GM21529 (cell line): ENCODE measurements at regions not wholly inside any gene's neighbourhood (a gene's known extent, or its start where the extent isn't known, plus 50 kb on each side); places are given as distances from the start of the nearest gene placed in this dataset.
A peak's percentile ranks its signal among the peaks of the same experiment; 100 is the strongest.
"Not testable (repeated sequence)": the region's sequence is repeated elsewhere in the genome, so short reads cannot be mapped to it uniquely, and the experiment has no call there.

Source experiments
- ATAC-seq: cut with Tn5 transposase; IDR thresholded peaks from one replicate; pipeline ENCODE4 v1.9.1; 2021; ENCODE audit not compliant: unreplicated experiment

GRCh38 chr1:239976130-239976968, 115.3 kb upstream of the FMN2 start:
- ATAC-seq: peak; percentile 94

GRCh38 chr1:239977416-239977815, 114.3 kb upstream of the FMN2 start:
- no peak for ATAC-seq

GRCh38 chr1:239979456-239979855, 112.2 kb upstream of the FMN2 start:
- no peak for ATAC-seq

GRCh38 chr1:239982762-239983161, 108.9 kb upstream of the FMN2 start:
- no peak for ATAC-seq

GRCh38 chr1:239985044-239985443, 106.6 kb upstream of the FMN2 start:
- no peak for ATAC-seq

- no peak for ATAC-seq
These were observed 104.5 kb upstream of the FMN2 start for GRCh38 chr1:239987103-239987745.

GRCh38 chr1:239989990-239990389, 101.7 kb upstream of the FMN2 start:
- no peak for ATAC-seq

- ATAC-seq: not testable (repeated sequence)
These were observed 99.1 kb upstream of the FMN2 start for GRCh38 chr1:239992566-239992965.

- ATAC-seq: no peak
These were observed 98.3 kb upstream of the FMN2 start for GRCh38 chr1:239993366-239993765.

- ATAC-seq: no peak
These were observed 96.4 kb upstream of the FMN2 start for GRCh38 chr1:239995281-239995680.

GRCh38 chr1:239997160-239997514, 94.5 kb upstream of the FMN2 start:
- no peak for ATAC-seq

- no peak for ATAC-seq
These were observed 94.0 kb upstream of the FMN2 start for GRCh38 chr1:239997515-239998311.

GRCh38 chr1:239998312-239998649, 93.4 kb upstream of the FMN2 start:
- ATAC-seq: no peak

GRCh38 chr1:239999170-239999569, 92.5 kb upstream of the FMN2 start:
- no peak for ATAC-seq

- ATAC-seq: no peak
These were observed 91.0 kb upstream of the FMN2 start for GRCh38 chr1:240000634-240001033.

GRCh38 chr1:240001177-240001740, 90.4 kb upstream of the FMN2 start:
- ATAC-seq: no peak

- no peak for ATAC-seq
These were observed 87.5 kb upstream of the FMN2 start for GRCh38 chr1:240004086-240004749.

- ATAC-seq: no peak
These were observed 85.6 kb upstream of the FMN2 start for GRCh38 chr1:240005997-240006650.

GRCh38 chr1:240008298-240008697, 83.4 kb upstream of the FMN2 start:
- no peak for ATAC-seq

GRCh38 chr1:240014051-240014450, 77.6 kb upstream of the FMN2 start:
- no peak for ATAC-seq

GRCh38 chr1:240018617-240019016, 73.1 kb upstream of the FMN2 start:
- ATAC-seq: no peak
